ENCODE measurements at regions not wholly inside any gene's neighbourhood (a gene's known extent, or its start where the extent isn't known, plus 50 kb on each side); places are given as distances from the start of the nearest gene placed in this dataset.

DNA sequence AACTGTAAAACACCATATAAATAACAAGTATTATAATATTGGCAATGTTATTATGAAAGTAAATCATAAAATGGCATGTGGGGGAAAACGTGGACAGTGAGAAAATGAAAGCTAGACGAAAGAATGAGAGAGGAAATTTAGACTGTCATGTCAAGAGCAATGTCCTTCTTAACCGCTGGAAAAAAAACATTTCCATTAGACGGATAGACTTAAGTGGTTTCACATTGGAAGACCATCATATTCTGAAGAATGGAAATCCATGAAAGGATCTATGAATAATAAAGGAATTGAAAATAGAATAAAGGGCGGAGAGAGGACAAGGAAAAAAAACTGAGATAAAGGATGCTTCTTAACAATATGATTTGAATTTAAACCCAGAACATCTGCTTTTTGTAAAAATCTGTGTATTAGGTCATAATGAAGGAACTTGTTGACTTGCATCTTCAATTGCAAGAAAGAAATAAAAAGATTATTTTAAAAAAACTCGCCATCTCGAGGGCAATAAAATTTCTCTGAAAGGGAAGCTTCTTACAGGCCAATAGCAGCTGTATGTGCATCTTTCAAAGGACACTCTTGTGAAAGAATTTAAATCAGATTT is 90.6 kb downstream of the SPRY2 start:
- TF ChIP-seq GATA3 (IDR thresholded peaks at IDR 0.05; ENCODE audit: low read depth, low read length) (no peak), GATA2 (IDR thresholded peaks at IDR 0.05; ENCODE audit: low read depth, low read length) (no peak)
